ENCODE measurements at regions not wholly inside any gene's neighbourhood (a gene's known extent, or its start where the extent isn't known, plus 50 kb on each side); places are given as distances from the start of the nearest gene placed in this dataset.

GRCh38 chr5:19210886-19211285 lies 777.1 kb downstream of the CDH18 start:
- no peak overlapping the region for H3K4me3 Mint-ChIP-seq (ENCODE audit: low read depth)

DNA sequence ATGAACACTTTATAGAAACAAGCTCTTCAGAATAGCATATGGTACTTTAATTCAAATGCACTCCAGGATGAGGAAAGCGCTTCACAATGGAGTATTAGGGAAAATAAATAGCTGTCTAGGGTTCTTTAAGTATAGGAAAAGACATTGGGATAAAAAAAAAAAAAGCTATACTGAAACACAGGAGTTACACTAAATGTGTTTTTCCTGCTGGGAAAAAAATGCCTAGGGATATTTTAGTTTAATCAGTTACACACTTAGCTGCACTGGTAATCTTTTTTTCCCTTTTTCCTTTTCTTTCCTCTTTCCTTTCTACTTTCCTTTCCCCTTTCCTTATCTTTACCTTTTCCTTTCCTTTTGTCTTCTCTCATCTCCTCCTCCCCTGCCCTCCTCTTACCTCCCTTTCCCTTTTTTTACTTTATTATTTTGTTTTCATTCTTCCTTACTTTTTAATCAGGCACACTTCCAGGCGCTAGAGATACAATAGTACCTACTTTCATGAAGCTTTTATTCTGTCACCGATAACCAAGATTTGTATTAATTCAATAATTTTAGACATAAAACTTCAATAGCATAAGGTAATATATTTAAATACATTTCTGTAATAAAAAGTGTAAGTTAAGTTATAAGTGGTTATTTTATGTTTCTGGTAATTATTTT lies 758.7 kb downstream of the CDH18 start:
- no peaks in the 10 kb centered on the region for H3K9me3 Mint-ChIP-seq (ENCODE audit: low read depth)
- no peaks in the 10 kb centered on the region for H3K36me3 Mint-ChIP-seq (ENCODE audit: insufficient read depth)
- no peaks in the 10 kb centered on the region for H3K27me3 Mint-ChIP-seq
- no peak overlapping the region for H3K27ac Mint-ChIP-seq
- H3K4me3 Mint-ChIP-seq (ENCODE audit: low read depth) = no peak overlapping the region
- TF ChIP-seq, protein P1, sequence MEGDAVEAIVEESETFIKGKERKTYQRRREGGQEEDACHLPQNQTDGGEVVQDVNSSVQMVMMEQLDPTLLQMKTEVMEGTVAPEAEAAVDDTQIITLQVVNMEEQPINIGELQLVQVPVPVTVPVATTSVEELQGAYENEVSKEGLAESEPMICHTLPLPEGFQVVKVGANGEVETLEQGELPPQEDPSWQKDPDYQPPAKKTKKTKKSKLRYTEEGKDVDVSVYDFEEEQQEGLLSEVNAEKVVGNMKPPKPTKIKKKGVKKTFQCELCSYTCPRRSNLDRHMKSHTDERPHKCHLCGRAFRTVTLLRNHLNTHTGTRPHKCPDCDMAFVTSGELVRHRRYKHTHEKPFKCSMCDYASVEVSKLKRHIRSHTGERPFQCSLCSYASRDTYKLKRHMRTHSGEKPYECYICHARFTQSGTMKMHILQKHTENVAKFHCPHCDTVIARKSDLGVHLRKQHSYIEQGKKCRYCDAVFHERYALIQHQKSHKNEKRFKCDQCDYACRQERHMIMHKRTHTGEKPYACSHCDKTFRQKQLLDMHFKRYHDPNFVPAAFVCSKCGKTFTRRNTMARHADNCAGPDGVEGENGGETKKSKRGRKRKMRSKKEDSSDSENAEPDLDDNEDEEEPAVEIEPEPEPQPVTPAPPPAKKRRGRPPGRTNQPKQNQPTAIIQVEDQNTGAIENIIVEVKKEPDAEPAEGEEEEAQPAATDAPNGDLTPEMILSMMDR (IDR thresholded peaks at IDR 0.05; ENCODE audit: unreplicated experiment) = no peak
- DNase-seq (ENCODE audit: low spot score, unreplicated experiment) = no peak
- H3K4me1 Mint-ChIP-seq (ENCODE audit: low read depth) = no peaks in the 10 kb centered on the region

More at GRCh38 chr5:19210886-19211285, 777.1 kb downstream of the CDH18 start:
- H3K27ac Mint-ChIP-seq = no peak overlapping the region
- H3K4me1 Mint-ChIP-seq (ENCODE audit: low read depth) = no peaks in the 10 kb centered on the region
- no peak for DNase-seq (ENCODE audit: low spot score, unreplicated experiment)
- H3K9me3 Mint-ChIP-seq (ENCODE audit: low read depth) = peaks cover 7% of the 10 kb centered on the region
- TF ChIP-seq, protein P1 (IDR thresholded peaks at IDR 0.05; ENCODE audit: unreplicated experiment) = no peak
- H3K27me3 Mint-ChIP-seq = no peaks in the 10 kb centered on the region
- no peaks in the 10 kb centered on the region for H3K36me3 Mint-ChIP-seq (ENCODE audit: insufficient read depth)

- no peaks in the 10 kb centered on the region for H3K9me3 Mint-ChIP-seq (ENCODE audit: low read depth)
- H3K27me3 Mint-ChIP-seq = no peaks in the 10 kb centered on the region
- H3K27ac Mint-ChIP-seq = no peak overlapping the region
- no peaks in the 10 kb centered on the region for H3K4me1 Mint-ChIP-seq (ENCODE audit: low read depth)
- H3K36me3 Mint-ChIP-seq (ENCODE audit: insufficient read depth) = no peaks in the 10 kb centered on the region
- TF ChIP-seq, protein P1 (IDR thresholded peaks at IDR 0.05; ENCODE audit: unreplicated experiment) = no peak
- no peak overlapping the region for H3K4me3 Mint-ChIP-seq (ENCODE audit: low read depth)
- no peak for DNase-seq (ENCODE audit: low spot score, unreplicated experiment)
Measured at GRCh38 chr5:19233573-19233972, 754.4 kb downstream of the CDH18 start.

DNA sequence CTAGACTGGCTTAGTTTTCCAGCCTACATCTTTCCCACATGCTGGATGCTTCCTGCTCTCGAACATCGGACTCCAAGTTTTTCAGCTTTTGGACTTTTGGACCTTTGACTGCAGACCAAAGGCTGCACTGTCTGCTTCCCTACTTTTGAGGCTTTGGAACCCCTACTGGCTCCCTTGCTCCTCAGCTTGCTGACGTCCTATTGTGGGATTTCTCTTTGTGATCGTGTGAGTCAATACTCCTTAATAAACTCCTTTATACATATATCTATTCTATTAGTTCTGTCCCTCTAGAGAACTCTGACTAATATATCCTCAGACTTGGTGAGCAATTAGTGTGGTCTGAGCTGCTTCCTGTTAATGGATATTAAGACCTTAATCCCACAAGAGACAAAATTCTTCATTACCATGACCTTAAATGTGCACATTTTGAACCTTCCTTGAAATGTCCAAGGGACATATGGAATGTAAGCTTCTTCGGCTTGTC lies 752.9 kb downstream of the CDH18 start:
- TF ChIP-seq, protein P1 (IDR thresholded peaks at IDR 0.05; ENCODE audit: unreplicated experiment) = no peak
- Mint-ChIP-seq H3K4me1 (ENCODE audit: low read depth) (no peaks in the 10 kb centered on the region), H3K27me3 (no peaks in the 10 kb centered on the region), H3K36me3 (ENCODE audit: insufficient read depth) (no peaks in the 10 kb centered on the region), H3K9me3 (ENCODE audit: low read depth) (no peaks in the 10 kb centered on the region), H3K27ac (no peak overlapping the region), H3K4me3 (ENCODE audit: low read depth) (no peak overlapping the region)
- no peak for DNase-seq (ENCODE audit: low spot score, unreplicated experiment)

GRCh38 chr5:19240170-19240569 lies 747.8 kb downstream of the CDH18 start:
- no peaks in the 10 kb centered on the region for H3K9me3 Mint-ChIP-seq (ENCODE audit: low read depth)
- no peak for DNase-seq (ENCODE audit: low spot score, unreplicated experiment)
- H3K27ac Mint-ChIP-seq = no peak overlapping the region
- no peaks in the 10 kb centered on the region for H3K4me1 Mint-ChIP-seq (ENCODE audit: low read depth)
- TF ChIP-seq, protein P1 (IDR thresholded peaks at IDR 0.05; ENCODE audit: unreplicated experiment) = no peak
- no peak overlapping the region for H3K4me3 Mint-ChIP-seq (ENCODE audit: low read depth)
- H3K36me3 Mint-ChIP-seq (ENCODE audit: insufficient read depth) = no peaks in the 10 kb centered on the region
- no peaks in the 10 kb centered on the region for H3K27me3 Mint-ChIP-seq

Data from progenitor cell of endocrine pancreas (in vitro differentiated cells).